HEK293 (cell line): ENCODE measurements at regions not wholly inside any gene's neighbourhood (a gene's known extent, or its start where the extent isn't known, plus 50 kb on each side); places are given as distances from the start of the nearest gene placed in this dataset.
"Not testable (repeated sequence)": the region's sequence is repeated elsewhere in the genome, so short reads cannot be mapped to it uniquely, and the experiment has no call there.

Source experiments
- CTCF ChIA-PET: fragments of 350-600 bp; formaldehyde crosslinking; extraction: SDS; loops from one replicate; lab custom pipeline; 2021; ENCODE audit warnings: antibody characterized with exemption; lab: Yijun Ruan, JAX
- POLR2A ChIA-PET: fragments of 300-600 bp; formaldehyde crosslinking; extraction: SDS; loops from one replicate; lab custom pipeline; 2020; ENCODE audit warnings: antibody characterized with exemption, inconsistent platforms; lab: Yijun Ruan, JAX
- H3K27ac ChIP-seq: fragments of 200-500 bp; sonication (Bioruptor generic); 2 replicates; pipeline ENCODE4 v1.5.1; 2014; ENCODE audit warnings: low read depth, low read length, control low read depth, inconsistent platforms; ENCODE audit errors: extremely low read depth
- H3K36me3 ChIP-seq, 2 experiments: fragments of 200-500 bp in 1 of 2; sonication (Bioruptor generic) in 1 of 2; 1 replicate in 1 of 2; 2 replicates in 1 of 2; pipeline ENCODE4 v1.5.1; 2014 to 2017; ENCODE audit warnings: inconsistent platforms in 2 of 2, low read length in 2 of 2; ENCODE audit not compliant: control insufficient read depth in 2 of 2, insufficient read depth in 1 of 2
- H3K4me1 ChIP-seq: fragments of 200-500 bp; sonication (Bioruptor generic); 2 replicates; pipeline ENCODE4 v1.5.1; 2014; ENCODE audit warnings: mild to moderate bottlenecking, low read length, inconsistent platforms; ENCODE audit not compliant: control insufficient read depth, insufficient read depth
- H3K4me3 ChIP-seq: 2 replicates; pipeline ENCODE4 v1.5.1; 2011; ENCODE audit warnings: low read depth, mild to moderate bottlenecking, control low read depth, low read length, moderate library complexity
- H3K9me3 ChIP-seq: fragments of 200-500 bp; sonication (Bioruptor generic); 2 replicates; pipeline ENCODE4 v1.5.1; 2014; ENCODE audit warnings: low read depth, low read length, inconsistent platforms; ENCODE audit not compliant: control insufficient read depth, insufficient read depth
- BCL11B ChIP-seq: fragments of 450-650 bp; formaldehyde crosslinking; IDR thresholded peaks from 2 replicates; pipeline ENCODE4 v1.5.1; 2016; ENCODE audit warnings: low read depth, missing biosample characterization, missing genetic modification characterization
- TRIM28 ChIP-seq: IDR thresholded peaks from 2 replicates; pipeline ENCODE4 v1.6.1; 2011; ENCODE audit warnings: low read length, control low read depth, borderline replicate concordance
- WT1 ChIP-seq: fragments of 450-650 bp; formaldehyde crosslinking; IDR thresholded peaks from 2 replicates; pipeline ENCODE4 v1.5.1; 2016; ENCODE audit warnings: missing biosample characterization, missing genetic modification characterization
- ZBTB21 ChIP-seq: fragments of 450-650 bp; formaldehyde crosslinking; IDR thresholded peaks from 2 replicates; pipeline ENCODE4 v1.5.1; 2017; ENCODE audit warnings: missing biosample characterization, missing genetic modification characterization
- ZFP3 ChIP-seq: fragments of 450-650 bp; formaldehyde crosslinking; IDR thresholded peaks from 2 replicates; pipeline ENCODE4 v1.5.1; 2016; ENCODE audit warnings: low read depth, missing biosample characterization, missing genetic modification characterization
- ZNF121 ChIP-seq: fragments of 450-650 bp; formaldehyde crosslinking; IDR thresholded peaks from 2 replicates; pipeline ENCODE4 v1.5.1; 2016; ENCODE audit warnings: missing biosample characterization, missing genetic modification characterization
- ZNF146 ChIP-seq: fragments of 450-650 bp; formaldehyde crosslinking; IDR thresholded peaks from 2 replicates; pipeline ENCODE4 v1.5.1; 2016; ENCODE audit warnings: missing biosample characterization, missing genetic modification characterization
- ZNF169 ChIP-seq: fragments of 450-650 bp; formaldehyde crosslinking; IDR thresholded peaks from 2 replicates; pipeline ENCODE4 v1.5.1; 2016; ENCODE audit warnings: missing biosample characterization, missing genetic modification characterization
- ZNF19 ChIP-seq: fragments of 450-650 bp; formaldehyde crosslinking; IDR thresholded peaks from 2 replicates; pipeline ENCODE4; 2016; ENCODE audit warnings: missing biosample characterization, missing genetic modification characterization, low read depth
- ZNF214 ChIP-seq: fragments of 450-650 bp; formaldehyde crosslinking; IDR thresholded peaks from 2 replicates; pipeline ENCODE4 v1.5.1; 2017; ENCODE audit warnings: missing biosample characterization, mild to moderate bottlenecking, missing genetic modification characterization, borderline replicate concordance
- ZNF248 ChIP-seq: fragments of 450-650 bp; formaldehyde crosslinking; IDR thresholded peaks from 2 replicates; pipeline ENCODE4 v1.5.1; 2017; ENCODE audit warnings: missing biosample characterization, missing genetic modification characterization
- ZNF354C ChIP-seq: fragments of 450-650 bp; formaldehyde crosslinking; IDR thresholded peaks from 2 replicates; pipeline ENCODE4 v1.5.1; 2016; ENCODE audit warnings: missing biosample characterization, missing genetic modification characterization, low read depth, borderline replicate concordance
- ZNF394 ChIP-seq: fragments of 450-650 bp; formaldehyde crosslinking; IDR thresholded peaks from 2 replicates; pipeline ENCODE4 v1.5.1; 2016; ENCODE audit warnings: missing biosample characterization, missing genetic modification characterization, mild to moderate bottlenecking, moderate library complexity, borderline replicate concordance
- ZNF549 ChIP-seq: fragments of 450-650 bp; IDR thresholded peaks from 2 replicates; pipeline ENCODE4 v1.5.1; 2018; ENCODE audit warnings: missing biosample characterization, missing genetic modification characterization, mild to moderate bottlenecking, inconsistent platforms, moderate library complexity
- ZNF621 ChIP-seq: fragments of 450-650 bp; formaldehyde crosslinking; IDR thresholded peaks from 2 replicates; pipeline ENCODE4 v1.5.1; 2017; ENCODE audit warnings: missing biosample characterization, missing genetic modification characterization
- ZNF626 ChIP-seq: fragments of 450-650 bp; sonication (Bioruptor Pico); formaldehyde crosslinking; IDR thresholded peaks from 2 replicates; pipeline ENCODE4 v1.5.1; 2018; ENCODE audit warnings: missing biosample characterization, missing genetic modification characterization, inconsistent platforms
- ZNF777 ChIP-seq: fragments of 450-650 bp; formaldehyde crosslinking; IDR thresholded peaks from 2 replicates; pipeline ENCODE4 v1.5.1; 2017; ENCODE audit warnings: missing biosample characterization, missing genetic modification characterization, borderline replicate concordance
- ZNF785 ChIP-seq: fragments of 450-650 bp; formaldehyde crosslinking; IDR thresholded peaks from 2 replicates; pipeline ENCODE4 v1.5.1; 2016; ENCODE audit warnings: missing biosample characterization, missing genetic modification characterization
- ZNF830 ChIP-seq: fragments of 450-650 bp; IDR thresholded peaks from 2 replicates; pipeline ENCODE4 v1.5.0; 2018; ENCODE audit warnings: missing biosample characterization, missing genetic modification characterization, low read depth, mild to moderate bottlenecking, moderate library complexity
- ZNF843 ChIP-seq: fragments of 450-650 bp; formaldehyde crosslinking; IDR thresholded peaks from 2 replicates; pipeline ENCODE4 v1.5.1; 2016; ENCODE audit warnings: missing biosample characterization, missing genetic modification characterization
- TF ChIP-seq, protein P1 (sequence below): fragments of 450-650 bp; IDR thresholded peaks from 2 replicates; pipeline ENCODE4 v1.5.1; 2018; ENCODE audit warnings: missing biosample characterization, mild to moderate bottlenecking, missing genetic modification characterization

DNA sequence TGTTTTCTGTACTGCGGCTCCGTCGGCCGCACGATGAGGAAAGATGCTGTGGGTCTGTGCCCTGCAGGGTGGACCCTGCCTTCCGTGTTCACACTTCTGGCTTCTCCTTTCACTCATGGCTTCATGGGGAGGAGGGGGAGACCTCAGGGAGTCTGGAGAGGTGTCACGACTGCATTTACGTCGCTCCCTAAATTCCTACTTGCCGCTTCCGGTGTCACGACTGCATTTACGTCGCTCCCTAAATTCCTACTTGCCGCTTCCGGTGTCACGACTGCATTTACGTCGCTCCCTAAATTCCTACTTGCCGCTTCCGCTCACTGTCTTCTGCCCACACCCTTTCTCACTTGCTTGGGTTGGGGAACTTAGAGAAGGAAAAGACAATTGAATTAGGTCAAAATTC, 68.4 kb upstream of the ALKAL2 start:
- H3K36me3 ChIP-seq, H3K9me3 ChIP-seq, POLR2A ChIA-PET, CTCF ChIA-PET, H3K4me3 ChIP-seq, H3K27ac ChIP-seq, H3K4me1 ChIP-seq: not testable (repeated sequence)

DNA sequence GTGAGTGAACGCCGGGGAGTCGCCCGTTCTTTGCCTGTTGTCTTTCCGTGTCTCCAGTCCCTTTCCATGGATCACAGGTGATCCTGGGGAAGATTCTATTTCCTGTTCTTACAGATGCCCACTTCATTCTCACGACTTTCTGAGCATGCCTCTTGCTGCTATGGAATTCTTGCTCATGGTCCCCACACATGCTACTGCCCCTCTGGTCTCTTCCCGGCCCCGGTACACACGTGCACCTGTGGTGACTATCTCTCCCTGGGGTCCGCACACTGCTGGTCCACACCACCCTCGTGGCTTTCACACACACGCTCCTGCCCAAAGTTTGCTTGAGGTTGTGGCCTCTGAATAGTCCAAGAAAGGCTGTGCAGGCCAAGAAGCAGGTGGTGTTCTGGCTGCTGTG, 67.9 kb upstream of the ALKAL2 start:
- ChIA-PET POLR2A (no interaction called here), CTCF (no interaction called here)
- Histone ChIP-seq H3K9me3 (no peaks in the 10 kb centered on the region), H3K4me3 (no peak overlapping the region), H3K4me1 (no peaks in the 10 kb centered on the region), H3K27ac (no peak overlapping the region), H3K36me3 (no peaks in the 10 kb centered on the region)
- TF ChIP-seq ZNF621 (tag by site-specific recombination) = no peak

DNA sequence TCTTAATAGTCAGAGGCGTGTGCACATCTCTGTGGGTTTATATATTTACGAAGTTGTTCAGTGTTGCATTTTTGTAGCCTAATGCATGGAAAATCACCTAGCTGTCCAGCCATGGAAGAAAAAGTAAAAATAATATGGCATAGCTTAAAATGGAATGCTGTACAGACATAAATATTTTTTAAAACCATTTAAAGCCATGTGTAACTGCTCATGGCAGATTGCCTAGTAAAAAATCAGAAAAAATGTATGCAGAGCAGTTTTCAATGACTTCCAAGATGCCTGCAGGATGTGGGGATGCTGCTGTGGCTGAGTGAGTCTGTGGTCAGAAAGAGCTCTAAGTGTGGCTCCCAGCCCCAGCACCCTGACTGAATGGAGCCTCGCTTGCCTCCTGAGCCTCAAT, 64.8 kb upstream of the ALKAL2 start:
- no peaks in the 10 kb centered on the region for H3K36me3 ChIP-seq
- ChIA-PET CTCF (interaction anchor here (0.5 kb wide), 1 partner anchor 50 kb away, joined by 3 read pairs; no protein-coding TSS in a partner anchor), POLR2A (no interaction called here)
- TF ChIP-seq ZNF549 (tag by site-specific recombination) (no peak), ZNF354C (tag by site-specific recombination) (no peak), ZNF214 (tag by site-specific recombination) (no peak), ZNF146 (tag by site-specific recombination) (no peak), ZNF785 (no peak), ZNF169 (tag by site-specific recombination) (no peak), ZNF121 (no peak), ZNF843 (tag by site-specific recombination) (no peak), ZFP3 (tag by site-specific recombination) (no peak), ZBTB21 (tag by site-specific recombination) (no peak), ZNF830 (tag by site-specific recombination) (no peak), BCL11B (tag by site-specific recombination) (no peak), ZNF777 (tag by site-specific recombination) (no peak), ZNF394 (tag by site-specific recombination) (no peak)
- TF ChIP-seq, protein P1, sequence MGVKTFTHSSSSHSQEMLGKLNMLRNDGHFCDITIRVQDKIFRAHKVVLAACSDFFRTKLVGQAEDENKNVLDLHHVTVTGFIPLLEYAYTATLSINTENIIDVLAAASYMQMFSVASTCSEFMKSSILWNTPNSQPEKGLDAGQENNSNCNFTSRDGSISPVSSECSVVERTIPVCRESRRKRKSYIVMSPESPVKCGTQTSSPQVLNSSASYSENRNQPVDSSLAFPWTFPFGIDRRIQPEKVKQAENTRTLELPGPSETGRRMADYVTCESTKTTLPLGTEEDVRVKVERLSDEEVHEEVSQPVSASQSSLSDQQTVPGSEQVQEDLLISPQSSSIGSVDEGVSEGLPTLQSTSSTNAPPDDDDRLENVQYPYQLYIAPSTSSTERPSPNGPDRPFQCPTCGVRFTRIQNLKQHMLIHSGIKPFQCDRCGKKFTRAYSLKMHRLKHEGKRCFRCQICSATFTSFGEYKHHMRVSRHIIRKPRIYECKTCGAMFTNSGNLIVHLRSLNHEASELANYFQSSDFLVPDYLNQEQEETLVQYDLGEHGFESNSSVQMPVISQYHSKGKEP = no peak
- TF ChIP-seq, all 188 proteins: peak for 0
- no peak overlapping the region for H3K4me3 ChIP-seq
- H3K4me1 ChIP-seq = no peaks in the 10 kb centered on the region
- no peak overlapping the region for H3K27ac ChIP-seq
- H3K9me3 ChIP-seq = no peaks in the 10 kb centered on the region

DNA sequence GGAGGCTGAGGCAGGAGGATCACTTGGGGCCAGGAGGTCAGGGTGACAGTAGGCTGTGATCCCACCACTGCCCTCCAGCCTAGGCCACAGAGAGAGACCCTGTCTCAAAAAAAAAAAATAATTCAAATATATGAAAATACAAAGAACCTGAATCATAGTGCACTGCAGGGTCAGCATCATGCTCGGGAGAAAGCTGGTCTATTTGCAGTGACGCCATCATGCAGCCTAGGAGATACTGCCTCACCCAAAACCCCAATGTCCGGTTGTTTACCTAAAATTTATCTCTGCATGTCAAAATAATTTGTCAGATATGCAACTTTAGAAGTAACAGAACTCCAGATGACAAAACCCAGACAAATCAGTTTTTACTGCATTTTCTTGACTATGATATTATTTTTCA, 61.5 kb upstream of the ALKAL2 start:
- Histone ChIP-seq H3K4me3 (no peak overlapping the region), H3K9me3 (no peaks in the 10 kb centered on the region)
- POLR2A ChIA-PET = no interaction called here
- TF ChIP-seq TRIM28 (no peak), ZNF830 (tag by site-specific recombination) (no peak), WT1 (tag by site-specific recombination) (no peak), ZNF248 (tag by site-specific recombination) (no peak), ZNF626 (tag by site-specific recombination) (no peak), ZNF19 (tag by site-specific recombination) (no peak)
- TF ChIP-seq, all 188 proteins: peak for 0
- Histone ChIP-seq H3K36me3 (no peaks in the 10 kb centered on the region), H3K27ac (no peak overlapping the region), H3K4me1 (no peaks in the 10 kb centered on the region)
- CTCF ChIA-PET = interaction anchor here (0.5 to 0.7 kb wide), 2 partner anchors 34 to 318 kb away, joined by 3 to 4 read pairs; no protein-coding TSS in a partner anchor
